ENCODE measurements at regions not wholly inside any gene's neighbourhood (a gene's known extent, or its start where the extent isn't known, plus 50 kb on each side); places are given as distances from the start of the nearest gene placed in this dataset.
"Not testable (repeated sequence)": the region's sequence is repeated elsewhere in the genome, so short reads cannot be mapped to it uniquely, and the experiment has no call there.

DNA sequence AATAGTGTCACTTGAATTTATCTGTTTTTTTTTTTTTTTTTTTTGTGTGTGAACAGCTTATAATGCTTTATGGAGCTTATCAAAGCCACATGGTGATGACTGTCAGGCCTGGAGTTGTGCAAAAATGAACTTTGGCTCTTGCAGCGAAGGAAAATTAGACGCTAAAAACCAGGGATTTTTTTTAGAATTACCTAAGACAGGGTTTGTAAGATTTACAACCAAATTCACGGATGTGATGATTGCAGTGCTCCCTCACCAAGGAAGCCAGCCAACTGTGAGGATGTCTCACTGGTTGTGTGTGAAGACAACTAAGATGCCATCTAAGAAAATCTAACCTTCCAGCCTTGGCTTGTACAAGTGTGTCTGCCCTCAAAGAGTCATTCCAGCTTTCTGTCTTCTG lies 127.1 kb upstream of the SLC4A4 start:
- DNase-seq, result no peak

DNA sequence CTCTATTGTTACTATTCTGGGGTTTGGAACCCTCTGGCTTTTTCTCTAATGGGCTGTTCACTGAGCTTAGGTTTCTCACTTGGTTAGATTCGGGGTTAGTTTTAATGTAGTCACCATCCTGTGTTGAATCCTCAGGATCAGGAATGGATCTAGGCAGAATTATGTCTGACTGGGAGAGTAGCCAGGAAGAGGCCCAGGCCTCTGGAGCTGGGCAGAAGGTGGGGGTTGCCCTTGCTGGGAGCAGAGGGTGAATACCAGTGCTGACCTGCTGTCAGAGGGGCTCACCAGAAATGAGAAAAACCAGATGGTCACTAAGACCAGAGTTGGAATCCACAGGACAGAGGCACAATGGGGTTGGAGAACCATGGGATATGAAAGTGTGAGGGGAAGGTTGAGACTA lies 126.6 kb upstream of the SLC4A4 start:
- no peak for DNase-seq

DNA sequence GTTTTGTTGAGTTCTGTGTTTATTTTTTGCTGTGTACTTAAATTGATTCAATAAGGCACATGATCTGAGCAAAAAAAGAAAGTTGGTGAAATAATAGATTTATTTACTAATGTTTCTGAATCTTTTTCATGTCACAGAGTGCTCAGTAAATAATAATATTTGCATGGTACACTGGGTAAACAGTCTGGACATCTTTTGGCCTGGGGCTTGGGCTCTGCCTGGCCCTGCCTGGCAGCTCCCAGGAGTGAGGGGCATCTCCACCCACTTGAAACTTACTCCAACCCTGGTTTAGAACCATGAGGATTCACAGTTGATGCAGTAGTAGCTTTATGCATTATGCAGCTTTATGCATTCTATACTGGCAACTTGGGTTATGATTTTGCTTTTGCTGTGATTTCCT lies 124.2 kb upstream of the SLC4A4 start:
- DNase-seq, result no peak

DNA sequence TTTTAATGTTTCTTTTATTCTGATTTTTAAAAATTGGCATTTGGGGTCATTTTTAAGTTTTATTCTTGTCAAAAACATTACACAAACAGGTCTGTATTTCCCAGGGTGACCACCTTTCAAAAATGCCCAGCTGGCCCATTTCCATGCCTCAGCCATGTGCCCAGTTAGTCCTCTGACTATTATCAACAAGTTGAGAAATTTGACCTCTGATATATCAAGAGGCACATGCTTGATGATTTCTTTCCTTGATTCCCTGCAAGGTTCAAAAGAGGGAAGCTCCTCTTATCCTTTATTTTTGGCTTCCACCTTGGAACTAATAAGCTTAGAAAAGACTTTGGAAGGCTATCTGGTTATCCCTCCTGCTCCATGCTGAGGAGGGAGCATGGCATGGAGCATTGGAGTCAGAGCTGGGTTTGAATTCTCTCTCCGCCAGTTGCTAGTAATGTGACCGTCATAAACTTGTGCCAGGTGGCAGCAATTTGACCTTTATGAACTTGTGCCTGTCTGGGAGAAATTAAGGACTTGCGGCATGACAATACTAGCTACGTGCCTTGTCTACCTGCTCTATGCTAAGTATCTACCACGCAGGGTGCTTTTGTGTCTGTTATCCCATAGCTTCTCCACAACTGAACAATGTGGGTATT lies 122.4 kb upstream of the SLC4A4 start:
- DNase-seq, result no peak

DNA sequence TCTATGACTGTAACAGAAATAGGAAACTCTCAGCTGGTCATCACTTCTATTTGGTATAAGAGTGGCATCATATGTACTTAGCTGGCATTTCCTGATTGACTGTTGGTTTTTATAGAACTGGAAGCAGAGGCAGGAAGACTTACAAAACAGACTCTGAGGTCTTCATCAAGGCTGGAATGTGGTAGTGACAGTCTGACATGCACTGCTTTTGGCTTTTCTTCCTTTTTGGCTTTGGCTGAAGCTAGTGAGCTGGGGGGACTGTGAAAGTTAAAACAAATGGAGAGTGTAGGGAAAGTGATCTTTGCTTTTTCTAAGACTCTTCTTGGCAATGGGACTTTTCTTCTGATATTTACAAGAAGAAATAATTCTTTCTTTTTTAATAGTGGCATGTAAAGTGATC lies 121.1 kb upstream of the SLC4A4 start:
- DNase-seq, result no peak

DNA sequence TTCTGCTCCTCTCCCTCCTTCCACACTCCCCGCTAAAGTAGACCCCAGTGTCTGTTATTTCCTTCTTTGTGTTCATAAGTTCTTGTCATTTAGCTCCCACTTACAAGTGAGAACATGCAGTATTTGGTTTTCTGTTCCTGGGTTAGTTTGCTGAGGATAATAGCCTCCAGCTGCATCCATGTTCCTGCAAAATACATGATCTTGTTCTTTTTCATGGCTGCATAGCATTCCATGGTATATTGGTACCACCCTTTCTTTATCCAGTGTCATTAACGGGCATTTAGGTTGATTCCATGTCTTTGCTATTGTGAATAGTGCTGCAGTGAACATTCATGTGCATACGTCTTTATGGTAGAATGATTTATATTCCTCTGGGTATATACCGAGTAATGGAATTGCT lies 118.0 kb upstream of the SLC4A4 start:
- not testable (repeated sequence) for DNase-seq

DNA sequence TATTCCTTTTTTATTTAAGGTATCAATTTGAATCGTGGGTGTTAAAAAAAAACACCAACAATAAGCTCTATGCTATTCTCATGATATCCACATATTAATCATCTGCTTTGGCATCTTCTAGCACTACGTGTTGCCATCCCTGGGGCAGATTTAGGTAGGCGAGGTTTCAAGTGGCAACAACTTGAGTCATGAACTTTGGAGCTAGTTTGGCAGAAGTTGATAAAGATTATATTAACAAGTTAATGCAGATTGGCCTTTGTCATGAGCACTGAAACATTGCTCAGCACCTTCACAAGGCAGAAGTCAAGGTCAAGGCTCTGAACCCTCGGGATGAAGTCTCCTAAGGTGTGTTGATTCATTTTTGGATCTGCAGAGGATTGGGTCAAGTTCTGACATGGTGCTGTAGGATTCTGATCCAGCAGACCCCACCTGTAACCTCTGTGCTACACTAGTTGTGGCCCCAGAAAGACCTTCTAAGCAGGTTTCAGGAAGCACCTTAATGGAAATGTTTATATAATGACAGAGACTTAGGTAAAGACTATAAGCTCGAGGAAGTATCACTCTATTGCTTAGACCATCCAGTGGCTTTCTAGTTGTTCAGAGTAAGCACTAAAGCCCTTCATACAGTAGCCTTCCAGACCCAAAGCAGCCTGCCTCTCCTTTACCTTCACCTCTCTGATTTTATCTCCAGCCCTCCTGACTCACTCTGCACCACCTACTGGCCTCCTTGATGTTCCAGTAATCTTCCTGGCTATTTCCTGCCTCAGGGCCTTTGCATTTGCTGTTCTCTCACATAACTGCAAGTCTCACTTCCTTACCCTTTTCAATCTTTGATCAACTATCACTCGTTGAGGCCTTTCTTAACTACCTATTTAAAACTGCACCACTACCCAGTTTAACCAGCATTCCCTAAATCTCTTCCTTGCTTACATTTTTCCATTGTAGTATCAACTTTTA lies 117.0 kb upstream of the SLC4A4 start:
- DNase-seq, result no peak

DNA sequence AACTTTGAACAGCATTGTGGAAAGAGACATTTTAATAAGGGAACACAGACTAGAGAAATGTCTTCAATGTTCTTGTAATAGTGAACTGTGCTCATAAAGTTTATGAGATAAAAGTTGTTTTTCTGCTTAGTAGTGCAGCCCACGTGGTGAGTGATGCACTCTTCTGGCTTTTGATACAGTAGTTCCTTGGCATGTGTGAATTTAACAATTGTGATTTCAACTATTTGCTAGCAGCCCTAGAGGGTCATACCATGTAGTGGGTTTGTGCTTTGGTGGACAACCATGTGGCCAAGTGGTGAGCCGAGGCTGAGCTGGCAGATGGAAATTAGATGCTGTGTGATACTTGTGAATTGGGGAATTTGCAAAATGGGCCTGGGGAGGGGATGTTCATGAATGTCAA lies 116.2 kb upstream of the SLC4A4 start:
- no peak for DNase-seq

DNA sequence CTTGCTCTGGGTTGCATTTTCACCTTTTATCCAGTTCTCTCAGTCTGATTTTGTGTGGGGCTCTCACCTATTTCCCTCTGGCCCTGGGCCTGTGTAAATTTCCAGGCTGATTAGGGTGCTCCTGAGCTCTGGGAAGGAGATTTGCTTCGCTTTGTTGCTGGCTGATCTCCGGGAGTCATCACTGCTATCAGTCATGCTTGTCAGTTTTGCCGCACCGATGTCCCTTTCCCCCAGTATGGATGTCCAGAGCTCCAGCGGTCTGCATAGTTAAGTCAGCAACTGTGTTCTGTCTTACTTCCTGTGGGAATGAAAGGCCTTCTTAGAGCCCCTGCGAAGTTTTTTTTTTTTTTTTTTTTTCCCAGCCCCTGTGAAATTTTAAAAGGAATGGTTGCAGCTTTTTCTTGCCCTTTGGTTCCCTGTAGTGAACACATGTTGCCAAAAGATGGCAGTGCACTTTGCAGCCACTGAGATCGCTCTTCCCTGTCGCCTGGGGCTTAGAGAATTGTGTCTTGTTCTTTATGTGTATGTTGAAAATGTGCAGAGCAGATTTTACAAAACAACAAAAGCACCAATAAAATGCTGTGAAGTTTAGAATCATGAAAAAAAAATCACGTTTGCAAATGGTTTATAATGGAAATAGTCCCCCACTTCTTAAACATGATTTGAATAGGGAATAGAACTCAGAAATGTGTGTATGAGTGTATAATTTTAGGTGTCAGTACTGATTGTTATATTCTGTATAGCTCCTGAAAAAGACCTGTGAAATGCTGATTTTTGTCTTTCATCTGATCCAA lies 109.1 kb upstream of the SLC4A4 start:
- DNase-seq, result no peak

DNA sequence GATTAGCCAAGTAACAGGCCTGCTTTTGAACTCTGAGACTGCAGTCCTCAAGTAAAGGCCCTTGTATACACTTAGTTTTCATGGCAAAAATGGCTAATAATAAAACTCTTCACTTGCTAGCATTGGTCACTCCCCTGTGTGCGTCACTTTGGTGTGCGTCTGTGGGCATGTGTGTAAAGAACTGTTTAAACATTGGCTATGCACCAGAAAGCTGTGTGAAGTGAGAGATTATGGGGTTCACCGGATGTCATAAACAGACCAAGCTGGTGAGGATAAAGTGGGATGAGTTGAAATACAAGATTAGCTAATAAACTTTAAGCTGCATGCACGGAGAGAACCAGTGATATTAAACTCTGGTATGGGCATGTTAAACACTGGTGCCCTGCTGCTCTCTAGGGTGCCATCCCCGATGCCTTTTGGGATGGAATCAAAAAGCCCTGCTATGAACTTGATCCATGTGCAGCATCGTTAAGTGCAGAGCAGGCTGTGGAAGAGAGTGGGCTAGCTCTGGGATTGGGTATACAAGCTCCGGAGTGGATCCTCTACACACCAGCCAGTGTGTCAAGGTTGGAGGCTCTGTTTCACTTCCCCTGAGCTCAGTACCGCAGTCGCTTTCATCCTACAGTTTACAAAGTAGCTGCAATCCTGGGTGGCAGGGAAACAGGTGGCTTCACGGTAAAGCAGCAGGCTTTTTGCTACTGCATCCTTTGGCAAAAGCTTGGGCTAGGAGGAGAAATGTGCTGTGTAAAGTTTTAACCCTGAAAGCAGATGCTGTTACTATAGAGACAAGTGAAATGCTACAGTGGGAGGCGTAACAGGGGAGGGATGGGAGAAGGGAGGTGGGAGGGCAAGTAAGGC lies 108.3 kb upstream of the SLC4A4 start:
- no peak for DNase-seq

DNA sequence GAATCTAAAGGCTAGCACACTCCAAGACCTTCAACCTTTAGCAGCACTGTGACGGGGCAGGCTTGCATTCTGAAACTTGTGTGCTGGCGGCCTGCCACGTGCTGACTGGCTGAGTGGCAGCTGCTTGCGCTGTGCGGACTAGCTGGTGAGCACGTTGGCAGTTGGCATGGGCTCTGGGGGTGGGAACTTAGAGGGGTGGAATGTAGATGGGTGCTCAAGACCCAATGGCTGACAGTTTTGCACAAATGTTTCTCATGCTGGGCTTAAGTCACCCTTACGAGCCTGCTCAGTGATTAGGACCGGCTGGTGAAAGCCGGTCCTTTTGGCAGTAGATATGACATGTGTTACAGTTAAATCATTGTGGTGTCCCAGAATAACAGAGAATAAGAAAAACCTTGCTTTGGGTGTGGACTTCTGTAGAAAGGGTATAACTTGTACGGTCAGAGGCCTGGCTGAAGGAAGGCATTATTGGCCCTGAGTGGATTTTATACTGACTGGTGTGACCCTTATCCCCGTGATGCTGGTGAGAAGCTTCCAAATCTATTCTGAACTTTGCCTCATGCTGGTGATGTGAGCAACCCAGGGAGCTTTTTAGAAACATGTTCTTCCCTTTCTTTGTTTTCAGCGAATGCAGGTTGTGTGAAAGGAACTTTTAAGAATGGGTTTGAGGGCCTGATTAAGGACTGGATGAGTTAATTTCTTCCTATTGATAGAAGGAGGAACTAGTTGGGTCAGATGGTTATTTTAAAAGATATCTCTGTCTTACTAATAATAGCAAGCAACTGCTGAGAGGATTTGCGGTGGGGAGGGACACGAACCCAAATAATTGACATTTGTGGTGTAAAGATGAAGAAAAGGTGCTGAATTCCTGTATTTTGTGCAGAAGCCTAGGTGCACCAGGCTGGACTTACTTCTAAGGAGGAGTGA lies 107.4 kb upstream of the SLC4A4 start:
- peak; percentile 56 for DNase-seq

DNA sequence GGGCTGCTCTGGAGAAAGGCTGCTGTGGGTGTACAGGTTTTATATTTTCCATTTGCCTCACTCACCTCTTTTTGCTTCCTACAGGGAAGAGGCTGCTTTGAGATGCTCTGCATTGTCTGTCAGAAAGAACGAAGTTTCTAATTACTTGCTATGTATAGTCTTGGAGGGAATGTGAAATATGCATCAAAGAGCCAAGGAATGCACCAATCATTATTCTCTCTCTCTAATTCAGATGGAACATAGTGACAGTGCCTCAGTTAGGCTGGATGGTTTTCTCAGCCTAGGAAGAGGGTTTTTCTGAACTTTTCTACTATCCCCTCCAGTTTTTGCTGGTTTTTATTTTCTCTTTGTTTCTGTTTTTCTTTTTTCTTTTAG lies 106.8 kb upstream of the SLC4A4 start:
- no peak for DNase-seq

DNA sequence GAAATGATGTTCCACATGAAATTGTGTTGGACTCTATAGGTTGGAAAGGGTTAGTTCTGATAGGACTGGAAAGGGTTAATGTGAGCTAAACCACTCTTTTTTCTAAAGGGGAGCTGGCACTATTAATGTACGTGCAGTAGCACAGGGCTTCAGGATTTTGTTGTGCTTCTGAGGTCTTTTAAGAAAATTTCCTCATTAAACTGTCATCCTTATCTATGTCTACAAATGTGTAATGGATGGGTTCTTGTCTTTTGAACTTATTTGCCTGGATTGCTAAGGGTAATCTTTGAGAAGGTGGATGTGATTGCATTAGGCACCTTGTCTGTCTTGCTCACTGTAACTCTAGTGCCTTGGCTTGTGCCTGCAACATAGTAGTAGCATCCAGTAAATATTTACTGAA lies 106.0 kb upstream of the SLC4A4 start:
- no peak for DNase-seq

DNA sequence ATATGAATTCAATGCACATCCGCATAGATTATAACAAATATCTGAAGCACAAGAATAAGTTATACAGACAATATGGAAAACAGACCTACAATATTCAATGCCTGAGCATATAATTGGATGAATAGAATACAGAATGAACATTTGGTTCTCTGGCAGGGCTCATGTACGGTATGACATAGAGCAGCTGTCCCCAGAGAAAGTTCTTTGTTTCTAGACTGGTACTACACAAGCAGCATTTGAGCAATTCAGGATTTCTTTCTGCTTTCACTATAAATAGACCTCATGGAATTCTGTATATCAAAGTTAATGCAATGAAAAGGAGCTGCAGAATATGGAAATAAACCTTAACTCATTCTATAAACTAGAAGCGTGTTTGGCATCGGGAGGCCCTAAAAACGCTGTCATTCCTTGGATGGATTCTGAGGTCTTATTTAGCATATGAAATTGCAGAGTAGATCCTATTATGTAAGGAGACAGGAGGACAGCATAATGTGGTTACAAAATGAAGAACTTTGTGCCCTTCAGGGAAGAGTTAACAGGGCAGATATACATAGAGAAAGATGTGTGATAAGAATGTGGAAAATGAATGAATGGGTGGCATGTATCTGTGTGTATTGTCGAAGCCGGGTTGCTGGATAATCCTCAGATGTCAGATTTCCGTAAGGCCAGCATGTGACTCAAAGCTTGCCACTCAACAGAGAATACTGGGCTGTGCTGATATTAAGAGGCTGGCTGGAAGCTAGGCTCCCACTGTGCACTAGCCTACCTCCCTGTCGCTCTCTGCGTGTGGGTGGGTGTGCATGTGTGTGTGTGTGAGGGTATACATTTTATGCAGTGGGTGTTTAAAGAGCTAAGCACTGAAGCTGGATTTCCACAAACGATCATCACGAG lies 103.3 kb upstream of the SLC4A4 start:
- no peak for DNase-seq

DNA sequence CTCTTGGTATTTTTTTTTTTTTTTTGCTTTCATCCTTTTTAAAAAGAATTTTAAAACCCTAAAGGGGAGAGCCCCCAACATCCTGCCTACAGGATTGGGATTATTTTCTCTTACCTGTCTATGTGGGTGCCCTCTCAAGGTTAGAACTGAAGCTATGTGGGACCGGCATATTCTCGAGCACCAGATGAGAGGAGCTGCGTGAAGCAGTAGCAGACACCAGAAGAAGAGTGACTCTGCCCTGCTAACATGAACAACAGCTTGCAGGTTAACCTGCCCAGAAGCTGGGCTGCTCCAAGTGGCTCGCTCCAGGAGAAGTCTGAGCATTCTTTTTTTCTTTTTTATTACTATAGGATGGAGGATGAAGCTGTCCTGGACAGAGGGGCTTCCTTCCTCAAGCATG lies 102.6 kb upstream of the SLC4A4 start:
- no peak for DNase-seq

DNA sequence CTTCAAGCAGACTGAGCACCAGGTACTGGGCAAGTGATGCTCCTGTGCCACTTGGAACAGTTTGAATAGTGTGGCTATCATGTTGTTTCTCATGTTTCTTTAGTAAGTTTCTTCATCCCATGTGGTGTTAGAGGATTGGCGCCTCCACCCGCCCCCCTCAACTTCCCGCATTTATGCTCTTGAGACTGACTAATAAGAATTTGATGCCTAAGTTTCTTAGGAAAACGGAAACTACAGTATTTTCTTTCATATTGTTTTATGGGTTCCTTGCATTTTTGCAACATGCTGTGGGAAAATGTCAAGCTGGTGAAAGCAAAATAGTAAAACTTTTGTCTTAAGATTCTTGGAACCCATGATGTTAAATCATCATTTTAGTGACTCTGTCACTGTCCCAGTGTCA lies 101.2 kb upstream of the SLC4A4 start:
- no peak for DNase-seq

DNA sequence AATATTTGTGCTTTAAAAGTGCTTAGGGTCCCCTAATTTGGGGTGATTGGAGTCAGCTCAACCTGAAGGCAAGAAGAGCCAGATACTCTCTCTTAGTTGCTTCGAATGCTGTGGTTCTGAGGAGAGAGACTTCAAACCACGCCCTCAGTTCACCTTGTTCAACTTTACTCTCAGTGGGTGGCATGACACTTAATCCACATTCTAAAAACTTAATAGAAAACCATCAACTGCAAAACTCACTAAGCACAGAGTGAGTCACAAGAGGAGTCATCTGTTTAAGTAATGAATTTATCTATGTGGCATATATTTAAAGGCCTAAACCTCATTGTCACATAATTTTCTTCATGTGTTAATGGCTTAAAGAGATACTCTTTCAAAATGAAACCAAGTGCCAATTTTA lies 99.5 kb upstream of the SLC4A4 start:
- DNase-seq, result no peak

DNA sequence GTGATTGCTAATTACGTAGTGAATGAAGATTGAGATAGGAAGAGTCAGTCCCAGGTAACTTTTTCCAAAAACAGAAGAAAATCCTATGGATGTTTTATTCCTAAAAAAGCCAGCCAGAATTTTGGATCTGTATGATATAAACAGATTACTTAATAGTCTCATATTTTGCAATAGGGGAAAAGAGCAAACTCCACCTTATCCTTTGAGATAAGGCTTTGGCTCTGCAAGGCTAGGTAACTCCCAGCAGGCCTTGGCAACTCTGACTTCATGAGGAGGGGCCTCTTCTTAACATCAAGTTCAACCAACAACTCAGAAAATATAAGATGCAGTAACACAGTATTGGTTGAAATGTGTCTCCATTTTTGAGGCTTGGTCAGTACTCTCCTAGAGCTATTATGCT lies 98.7 kb upstream of the SLC4A4 start:
- DNase-seq, result no peak

DNA sequence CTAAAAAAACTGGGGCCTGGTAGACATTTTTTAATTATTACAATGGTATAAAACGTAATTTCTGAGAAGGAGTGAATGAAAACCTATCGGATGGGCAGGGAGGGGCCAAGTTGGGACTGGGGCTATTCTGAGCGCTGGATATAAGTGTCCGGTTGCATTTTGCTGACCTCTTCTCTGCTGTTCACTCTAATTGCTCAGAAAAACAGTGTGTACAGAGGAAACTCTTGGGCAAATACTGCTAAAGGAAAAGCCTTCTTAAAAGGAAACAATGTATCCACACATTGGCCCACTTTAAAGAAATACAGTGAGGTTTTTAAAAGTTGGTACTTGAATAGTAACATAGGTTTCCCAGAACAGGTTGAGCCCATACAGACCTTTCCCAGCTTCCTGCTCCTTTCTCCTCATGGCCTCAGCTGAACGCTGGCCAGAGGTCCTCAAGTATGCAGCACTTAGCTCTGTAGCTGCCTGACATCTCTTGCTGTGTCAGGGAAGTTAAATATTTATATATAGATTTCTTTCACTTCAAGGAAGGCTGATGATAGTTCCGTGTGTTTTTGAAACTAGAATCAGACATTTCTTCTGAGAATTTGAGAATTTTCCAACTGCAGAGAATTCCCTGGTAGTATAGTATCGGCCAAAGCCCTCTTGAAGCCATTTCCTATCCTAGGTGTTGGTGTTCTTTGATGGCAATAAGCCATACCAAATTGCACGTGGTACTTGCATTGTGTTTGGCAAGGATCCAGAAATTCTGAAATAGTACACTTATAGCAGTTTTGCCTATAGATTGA lies 97.1 kb upstream of the SLC4A4 start:
- no peak for DNase-seq

Data from hindlimb muscle (tissue), 1 donor.